Adrenal gland (tissue), 5 donors: ENCODE measurements at regions not wholly inside any gene's neighbourhood (a gene's known extent, or its start where the extent isn't known, plus 50 kb on each side); places are given as distances from the start of the nearest gene placed in this dataset.

ENCODE experiments used
- POLR2A ChIP-seq, 2 donors: fragments of 450-650 bp; IDR thresholded peaks; one replicate each; pipeline ENCODE4 v1.6.1; 2017; ENCODE audit warnings: antibody characterized with exemption in 2 of 2, mild to moderate bottlenecking in 2 of 2, moderate library complexity in 1 of 2
- TF ChIP-seq, protein P1 (sequence below), 6 experiments: fragments of 450-650 bp in 4 of 6; fragments of 200-600 bp in 2 of 6; sonication (generic) in 1 of 6; IDR thresholded peaks; 1 replicate in 5 of 6; 2 replicates in 1 of 6; pipeline versions ENCODE4 v1.5.1 to v1.8.0; 2016 to 2021; ENCODE audit warnings: antibody characterized with exemption in 6 of 6, mild to moderate bottlenecking in 2 of 6, moderate library complexity in 1 of 6
- donor health status: DM: no; HTN: no; CAD: no.

DNA sequence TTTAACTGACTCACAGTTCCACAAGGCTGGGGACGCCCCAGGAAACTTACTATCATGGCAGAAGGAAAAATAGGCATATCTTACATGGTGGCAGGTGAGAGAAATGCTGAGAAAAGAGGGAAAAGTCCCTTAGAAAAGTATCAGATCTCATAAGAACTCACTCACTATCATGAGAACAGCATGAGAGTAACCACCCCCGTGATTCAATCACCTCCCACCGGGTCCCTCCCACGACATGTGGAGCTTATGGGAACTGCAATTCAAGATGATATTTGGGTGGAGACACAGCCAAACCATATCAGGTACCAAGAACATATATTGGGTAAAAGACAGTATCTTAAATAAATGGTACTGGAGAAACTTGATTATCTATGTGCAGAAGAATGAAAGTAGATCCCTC, 100.3 kb upstream of the FAR2 start:
- TF ChIP-seq, protein P1, sequence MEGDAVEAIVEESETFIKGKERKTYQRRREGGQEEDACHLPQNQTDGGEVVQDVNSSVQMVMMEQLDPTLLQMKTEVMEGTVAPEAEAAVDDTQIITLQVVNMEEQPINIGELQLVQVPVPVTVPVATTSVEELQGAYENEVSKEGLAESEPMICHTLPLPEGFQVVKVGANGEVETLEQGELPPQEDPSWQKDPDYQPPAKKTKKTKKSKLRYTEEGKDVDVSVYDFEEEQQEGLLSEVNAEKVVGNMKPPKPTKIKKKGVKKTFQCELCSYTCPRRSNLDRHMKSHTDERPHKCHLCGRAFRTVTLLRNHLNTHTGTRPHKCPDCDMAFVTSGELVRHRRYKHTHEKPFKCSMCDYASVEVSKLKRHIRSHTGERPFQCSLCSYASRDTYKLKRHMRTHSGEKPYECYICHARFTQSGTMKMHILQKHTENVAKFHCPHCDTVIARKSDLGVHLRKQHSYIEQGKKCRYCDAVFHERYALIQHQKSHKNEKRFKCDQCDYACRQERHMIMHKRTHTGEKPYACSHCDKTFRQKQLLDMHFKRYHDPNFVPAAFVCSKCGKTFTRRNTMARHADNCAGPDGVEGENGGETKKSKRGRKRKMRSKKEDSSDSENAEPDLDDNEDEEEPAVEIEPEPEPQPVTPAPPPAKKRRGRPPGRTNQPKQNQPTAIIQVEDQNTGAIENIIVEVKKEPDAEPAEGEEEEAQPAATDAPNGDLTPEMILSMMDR (IDR thresholded peaks at IDR 0.05): no peak
- TF ChIP-seq POLR2A (IDR thresholded peaks at IDR 0.05): no peak
